H9 (cell line): ENCODE measurements at regions not wholly inside any gene's neighbourhood (a gene's known extent, or its start where the extent isn't known, plus 50 kb on each side); places are given as distances from the start of the nearest gene placed in this dataset.

Experiments used
- DNase-seq: peaks from one replicate; pipeline ENCODE4 v3.0.0-alpha.2; 2017
- H2AFZ ChIP-seq: one replicate; pipeline ENCODE4 v1.6.1; 2013; ENCODE audit warnings: mild to moderate bottlenecking, low read length, control low read depth, moderate library complexity
- H2AK5ac ChIP-seq: 2 replicates; pipeline ENCODE4 v1.6.1; 2013; ENCODE audit warnings: low read length, control low read depth, mixed read lengths; ENCODE audit not compliant: insufficient read length
- H2BK120ac ChIP-seq: one replicate; pipeline ENCODE4 v1.6.1; 2013; ENCODE audit warnings: low read depth, mild to moderate bottlenecking, low read length, control low read depth, inconsistent platforms; ENCODE audit not compliant: poor library complexity, severe bottlenecking
- H2BK12ac ChIP-seq: 2 replicates; pipeline ENCODE4 v1.6.1; 2013; ENCODE audit warnings: low read length, control low read depth, mixed read lengths, low read depth; ENCODE audit not compliant: insufficient read length
- H2BK15ac ChIP-seq: 2 replicates; pipeline ENCODE4 v1.6.1; 2013; ENCODE audit warnings: low read depth, low read length, control low read depth
- H2BK20ac ChIP-seq: one replicate; pipeline ENCODE4 v1.6.1; 2013; ENCODE audit warnings: low read depth, mild to moderate bottlenecking, low read length, control low read depth, inconsistent platforms; ENCODE audit not compliant: poor library complexity, severe bottlenecking
- H2BK5ac ChIP-seq: 2 replicates; pipeline ENCODE4 v1.6.1; 2013; ENCODE audit warnings: low read length, control low read depth, mixed read lengths; ENCODE audit not compliant: insufficient read length
- H3K14ac ChIP-seq: 2 replicates; pipeline ENCODE4 v1.6.1; 2013; ENCODE audit warnings: low read length, control low read depth; ENCODE audit not compliant: insufficient read depth
- H3K18ac ChIP-seq: 2 replicates; pipeline ENCODE4 v1.6.1; 2013; ENCODE audit warnings: low read depth, mild to moderate bottlenecking, mixed read lengths, low read length, control low read depth; ENCODE audit not compliant: insufficient read length
- H3K23ac ChIP-seq: 2 replicates; pipeline ENCODE4 v1.6.1; 2013; ENCODE audit warnings: low read length, control low read depth, mixed read lengths, low read depth; ENCODE audit not compliant: insufficient read length
- H3K23me2 ChIP-seq: 2 replicates; pipeline ENCODE4 v1.6.1; 2013; ENCODE audit warnings: low read depth, mild to moderate bottlenecking, mixed read lengths, low read length, control low read depth; ENCODE audit not compliant: insufficient read length, poor library complexity, severe bottlenecking
- H3K27ac ChIP-seq: 2 replicates; pipeline ENCODE4 v1.5.1; 2013; ENCODE audit warnings: low read length, control low read depth, mixed read lengths, low read depth; ENCODE audit not compliant: insufficient read length
- H3K27me3 ChIP-seq: 2 replicates; pipeline ENCODE4 v1.6.1; 2013; ENCODE audit warnings: low read length, control low read depth, inconsistent platforms; ENCODE audit not compliant: insufficient read depth
- H3K4ac ChIP-seq: 2 replicates; pipeline ENCODE4 v1.6.1; 2013; ENCODE audit warnings: low read depth, mild to moderate bottlenecking, control low read depth, inconsistent platforms, low read length, moderate library complexity
- H3K4me1 ChIP-seq: 2 replicates; pipeline ENCODE4 v1.6.1; 2013; ENCODE audit warnings: low read length, control low read depth, inconsistent platforms; ENCODE audit not compliant: insufficient read depth
- H3K4me2 ChIP-seq: 2 replicates; pipeline ENCODE4 v1.6.1; 2013; ENCODE audit warnings: low read length, control low read depth, mixed read lengths; ENCODE audit not compliant: insufficient read length, insufficient read depth
- H3K56ac ChIP-seq: 2 replicates; pipeline ENCODE4 v1.6.1; 2013; ENCODE audit warnings: low read depth, mild to moderate bottlenecking, mixed read lengths, low read length, control low read depth; ENCODE audit not compliant: insufficient read length
- H3K79me1 ChIP-seq: 2 replicates; pipeline ENCODE4 v1.6.1; 2013; ENCODE audit warnings: low read depth, mild to moderate bottlenecking, moderate library complexity, low read length, control low read depth, inconsistent platforms; ENCODE audit not compliant: insufficient read depth, poor library complexity, severe bottlenecking
- H3K79me2 ChIP-seq: 2 replicates; pipeline ENCODE4 v1.6.1; 2013; ENCODE audit warnings: low read length, control low read depth, inconsistent platforms; ENCODE audit not compliant: insufficient read depth
- H3K9ac ChIP-seq: 2 replicates; pipeline ENCODE4 v1.6.1; 2013; ENCODE audit warnings: low read length, control low read depth, mixed read lengths; ENCODE audit not compliant: insufficient read length; ENCODE audit errors: extremely low read depth
- H3K9me3 ChIP-seq: one replicate; pipeline ENCODE4 v1.6.1; 2013; ENCODE audit warnings: low read depth, low read length, inconsistent platforms; ENCODE audit not compliant: control insufficient read depth
- H3T11ph ChIP-seq: one replicate; pipeline ENCODE4 v1.6.1; 2013; ENCODE audit warnings: mild to moderate bottlenecking, low read length, control low read depth, inconsistent platforms
- H4K20me1 ChIP-seq: one replicate; pipeline ENCODE4 v1.6.1; 2013; ENCODE audit not compliant: control insufficient read depth, insufficient read length, insufficient read depth
- H4K5ac ChIP-seq: 2 replicates; pipeline ENCODE4 v1.6.1; 2013; ENCODE audit warnings: low read depth, mild to moderate bottlenecking, mixed read lengths, low read length, control low read depth; ENCODE audit not compliant: insufficient read length
- H4K8ac ChIP-seq: replicated peaks from 2 replicates; pipeline ENCODE4 v1.6.1; 2013; ENCODE audit warnings: low read length, control low read depth, mixed read lengths, low read depth; ENCODE audit not compliant: insufficient read length
- H4K91ac ChIP-seq: 2 replicates; pipeline ENCODE4 v1.6.1; 2013; ENCODE audit warnings: low read depth, mild to moderate bottlenecking, moderate library complexity, mixed read lengths, low read length, control low read depth; ENCODE audit not compliant: insufficient read length
- H3K27ac Mint-ChIP-seq, 3 experiments: 2 replicates in 2 of 3; 3 replicates in 1 of 3; pipeline ENCODE4 v1.8.0; 2020 to 2021; ENCODE audit warnings: mixed read lengths in 3 of 3, mild to moderate bottlenecking in 1 of 3, moderate library complexity in 1 of 3
- H3K27me3 Mint-ChIP-seq: 2 replicates; pipeline ENCODE4 v1.8.0; 2021; ENCODE audit warnings: low read depth, mild to moderate bottlenecking, moderate library complexity, mixed read lengths
- H3K36me3 Mint-ChIP-seq, 3 experiments: 2 replicates in 2 of 3; 3 replicates in 1 of 3; pipeline ENCODE4 v1.8.0; 2020 to 2021; ENCODE audit warnings: low read depth in 3 of 3, mixed read lengths in 3 of 3; ENCODE audit not compliant: insufficient read depth in 1 of 3
- H3K4me1 Mint-ChIP-seq, 2 experiments: 2 replicates each; pipeline ENCODE4 v1.8.0; 2020; ENCODE audit warnings: mixed read lengths in 2 of 2
- H3K4me3 Mint-ChIP-seq, 2 experiments: 2 replicates in 1 of 2; 3 replicates in 1 of 2; pipeline ENCODE4 v1.8.0; 2020 to 2021; ENCODE audit warnings: mild to moderate bottlenecking in 2 of 2, mixed read lengths in 2 of 2, moderate library complexity in 1 of 2
- H3K9me3 Mint-ChIP-seq, 2 experiments: 2 replicates in 1 of 2; 3 replicates in 1 of 2; pipeline ENCODE4 v1.8.0; 2020; ENCODE audit warnings: mild to moderate bottlenecking in 2 of 2, mixed read lengths in 2 of 2, moderate library complexity in 1 of 2
- CTCF ChIP-seq: fragments of 200-600 bp; sonication (generic); conservative IDR thresholded peaks from 3 replicates; pipeline ENCODE4 v1.8.0; 2021; ENCODE audit warnings: antibody characterized with exemption, mild to moderate bottlenecking
- WGBS: extraction: QIAGEN DNeasy Blood & Tissue Kit; methylation state at CpG from one replicate; pipeline ENCODE4 v1.1.7; 2013; ENCODE audit warnings: missing lambda C conversion rate, low lambda C conversion rate, mixed read lengths; ENCODE audit not compliant: insufficient read length; ENCODE audit errors: extremely low coverage; 5-methylcytosine and 5-hydroxymethylcytosine counted together

- H2BK15ac ChIP-seq = no peak overlapping the region
- H4K91ac ChIP-seq = no peak overlapping the region
- no peak overlapping the region for H4K5ac ChIP-seq
- H3K14ac ChIP-seq = no peak overlapping the region
- H3K9ac ChIP-seq = no peak overlapping the region
- no peaks in the 10 kb centered on the region for H3K9me3 ChIP-seq
- H3K4me1 Mint-ChIP-seq = peaks cover 15 to 20% of the 10 kb centered on the region in 2 experiments
- H3K9me3 Mint-ChIP-seq = peaks cover 23 to 31% of the 10 kb centered on the region in 2 experiments
- no peaks in the 10 kb centered on the region for H3K79me2 ChIP-seq
- H3K4ac ChIP-seq = no peak overlapping the region
- H3K18ac ChIP-seq = no peak overlapping the region
- H3K36me3 Mint-ChIP-seq = peaks cover 15 to 44% (median 24%) of the 10 kb centered on the region in 3 experiments
- H3K27me3 ChIP-seq = no peaks in the 10 kb centered on the region
- H3K4me2 ChIP-seq = no peak overlapping the region
- H2BK20ac ChIP-seq = no peak overlapping the region
- no peak overlapping the region for H3T11ph ChIP-seq
- H4K8ac ChIP-seq = no peak overlapping the region
- no peak for TF ChIP-seq CTCF
- H2BK5ac ChIP-seq = no peak overlapping the region
- no peak overlapping the region for H3K4me3 Mint-ChIP-seq
- H3K27ac Mint-ChIP-seq = peak overlapping the region in 1 of 3 experiments; percentile 87; a peak in 3 of 7 replicates
- no peak overlapping the region for H2AFZ ChIP-seq
- H3K27ac ChIP-seq = no peak overlapping the region
- H3K23ac ChIP-seq = no peak overlapping the region
- WGBS = no CpG with 5 or more reads among the region's 6 CpGs
- no peaks in the 10 kb centered on the region for H3K79me1 ChIP-seq
- H4K20me1 ChIP-seq = no peaks in the 10 kb centered on the region
- peaks cover 4% of the 10 kb centered on the region; the same call in 1 of the 2 replicates for H3K4me1 ChIP-seq
- no peak overlapping the region for H2BK120ac ChIP-seq
- H3K23me2 ChIP-seq = no peaks in the 10 kb centered on the region
- H2BK12ac ChIP-seq = no peak overlapping the region
- no peak for DNase-seq
- no peak overlapping the region for H2AK5ac ChIP-seq
- H3K27me3 Mint-ChIP-seq = no peaks in the 10 kb centered on the region
- H3K56ac ChIP-seq = no peak overlapping the region
These were observed 206.3 kb upstream of the PRICKLE2 start for GRCh38 chr3:64431526-64432091.
